Peyer's patch (tissue), 4 donors: ENCODE measurements at regions not wholly inside any gene's neighbourhood (a gene's known extent, or its start where the extent isn't known, plus 50 kb on each side); places are given as distances from the start of the nearest gene placed in this dataset.

Source experiments
- DNase-seq, 3 donors: peaks; one replicate each; pipeline ENCODE4 v3.0.0-alpha.2; 2017 to 2019
- H3K27ac ChIP-seq, 4 donors: fragments of 200-600 bp; sonication (generic); one replicate each; pipeline ENCODE4 v1.5.1; 2016 to 2019
- H3K27me3 ChIP-seq, 2 donors: fragments of 200-600 bp; sonication (generic); one replicate each; pipeline ENCODE4 v1.5.1; 2019
- H3K36me3 ChIP-seq, 3 donors: fragments of 200-600 bp; sonication (generic); one replicate each; pipeline ENCODE4 v1.5.1; 2016 to 2019
- H3K4me1 ChIP-seq, 4 donors: fragments of 200-600 bp; sonication (generic); one replicate each; pipeline ENCODE4 v1.5.1; 2016 to 2019
- H3K4me3 ChIP-seq, 4 donors: fragments of 200-600 bp; sonication (generic); 1 replicate in 3 of 4; 2 replicates in 1 of 4; pipeline ENCODE4 v1.5.1; 2016 to 2019; ENCODE audit warnings: mild to moderate bottlenecking in 1 of 4
- H3K9me3 ChIP-seq, 4 donors: fragments of 200-600 bp; sonication (generic); one replicate each; pipeline ENCODE4 v1.5.1; 2016 to 2019; ENCODE audit warnings: mild to moderate bottlenecking in 1 of 4
- POLR2A ChIP-seq, 2 donors: fragments of 450-650 bp; IDR thresholded peaks; one replicate each; pipeline ENCODE4 v1.5.1; 2017; ENCODE audit warnings: antibody characterized with exemption in 2 of 2, mild to moderate bottlenecking in 2 of 2, moderate library complexity in 2 of 2
- TF ChIP-seq, protein P1 (sequence below), 6 experiments: fragments of 450-650 bp in 4 of 6; fragments of 200-600 bp in 2 of 6; sonication (generic) in 1 of 6; IDR thresholded peaks; one replicate each; pipeline ENCODE4 v1.5.1; 2017 to 2019; ENCODE audit warnings: antibody characterized with exemption in 6 of 6, mild to moderate bottlenecking in 3 of 6, moderate library complexity in 1 of 6

DNA sequence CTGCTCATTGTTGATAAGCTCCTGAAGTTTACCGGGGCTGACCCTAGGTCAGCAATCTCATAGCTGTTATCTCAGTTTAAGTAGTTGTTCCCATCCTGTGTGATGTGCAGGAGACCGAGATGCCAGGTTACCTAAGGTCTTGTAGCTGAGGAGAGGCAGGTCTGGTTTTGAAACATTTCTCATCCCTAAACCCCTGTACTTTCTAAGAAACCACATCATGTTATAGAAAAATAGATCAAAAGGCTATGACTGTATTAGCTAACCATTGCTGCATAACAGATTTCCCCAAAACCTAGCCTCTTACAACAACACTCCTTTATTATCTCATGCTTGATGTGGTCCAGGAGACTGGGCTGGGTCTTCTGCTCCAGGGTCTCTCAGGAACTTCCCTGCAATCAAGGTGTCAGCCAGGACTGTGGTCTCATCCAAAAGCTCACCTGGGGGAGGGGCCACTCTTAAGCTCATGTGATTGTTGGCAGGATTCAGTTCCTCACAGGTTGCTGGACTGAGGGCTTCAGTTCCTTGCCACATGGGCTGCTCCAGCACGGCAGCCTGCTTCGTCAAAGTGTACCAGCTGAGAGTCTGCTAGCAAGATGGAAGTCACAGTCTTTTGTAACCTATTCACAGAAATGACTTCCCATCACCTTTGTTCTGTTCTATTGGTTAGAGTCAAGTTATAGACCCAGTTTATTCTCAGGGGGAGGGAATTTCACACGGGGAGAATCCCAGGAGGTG is 60.9 kb upstream of the CLCN4 start:
- H3K4me3 ChIP-seq: no peak overlapping the region
- H3K27ac ChIP-seq: no peak overlapping the region
- no peaks in the 10 kb centered on the region for H3K9me3 ChIP-seq
- DNase-seq: no peak
- TF ChIP-seq, protein P1, sequence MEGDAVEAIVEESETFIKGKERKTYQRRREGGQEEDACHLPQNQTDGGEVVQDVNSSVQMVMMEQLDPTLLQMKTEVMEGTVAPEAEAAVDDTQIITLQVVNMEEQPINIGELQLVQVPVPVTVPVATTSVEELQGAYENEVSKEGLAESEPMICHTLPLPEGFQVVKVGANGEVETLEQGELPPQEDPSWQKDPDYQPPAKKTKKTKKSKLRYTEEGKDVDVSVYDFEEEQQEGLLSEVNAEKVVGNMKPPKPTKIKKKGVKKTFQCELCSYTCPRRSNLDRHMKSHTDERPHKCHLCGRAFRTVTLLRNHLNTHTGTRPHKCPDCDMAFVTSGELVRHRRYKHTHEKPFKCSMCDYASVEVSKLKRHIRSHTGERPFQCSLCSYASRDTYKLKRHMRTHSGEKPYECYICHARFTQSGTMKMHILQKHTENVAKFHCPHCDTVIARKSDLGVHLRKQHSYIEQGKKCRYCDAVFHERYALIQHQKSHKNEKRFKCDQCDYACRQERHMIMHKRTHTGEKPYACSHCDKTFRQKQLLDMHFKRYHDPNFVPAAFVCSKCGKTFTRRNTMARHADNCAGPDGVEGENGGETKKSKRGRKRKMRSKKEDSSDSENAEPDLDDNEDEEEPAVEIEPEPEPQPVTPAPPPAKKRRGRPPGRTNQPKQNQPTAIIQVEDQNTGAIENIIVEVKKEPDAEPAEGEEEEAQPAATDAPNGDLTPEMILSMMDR (IDR thresholded peaks at IDR 0.05): no peak
- no peak for TF ChIP-seq POLR2A (IDR thresholded peaks at IDR 0.05)
- no peaks in the 10 kb centered on the region for H3K27me3 ChIP-seq
- no peaks in the 10 kb centered on the region for H3K36me3 ChIP-seq
- no peaks in the 10 kb centered on the region for H3K4me1 ChIP-seq

DNA sequence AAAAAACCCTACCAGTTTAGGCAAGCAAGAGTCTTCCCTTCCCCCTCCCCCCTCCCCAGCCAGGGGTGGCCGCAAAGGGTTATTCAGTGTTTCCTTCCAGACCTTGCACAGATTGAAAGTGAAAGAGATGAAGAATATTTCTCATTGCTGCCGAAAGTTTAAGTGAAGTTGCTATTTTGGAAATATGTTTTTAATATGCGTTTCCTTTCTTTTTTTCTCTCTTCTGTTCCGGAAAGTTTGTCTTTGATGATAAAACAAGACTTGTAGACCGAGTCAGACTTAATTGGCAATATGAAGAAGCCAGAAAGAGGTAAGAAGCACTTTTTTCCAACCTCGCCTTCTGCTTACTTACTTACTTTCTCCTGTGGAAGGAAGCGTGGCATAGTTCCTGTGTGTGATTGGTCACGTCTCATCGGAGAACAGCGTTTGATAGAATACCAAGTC is 58.5 kb upstream of the CLCN4 start:
- Histone ChIP-seq H3K4me3 (peak overlapping the region; percentile 16 to 38 (median 20)), H3K27ac (peak overlapping the region; percentile 55 to 79 (median 73)), H3K36me3 (no peaks in the 10 kb centered on the region), H3K4me1 (no peaks in the 10 kb centered on the region), H3K9me3 (no peaks in the 10 kb centered on the region), H3K27me3 (no peaks in the 10 kb centered on the region)
- TF ChIP-seq, protein P1 (IDR thresholded peaks at IDR 0.05): no peak
- no peak for TF ChIP-seq POLR2A (IDR thresholded peaks at IDR 0.05)
- peak in 2 of 3 donors; percentile 66 to 72 for DNase-seq

DNA sequence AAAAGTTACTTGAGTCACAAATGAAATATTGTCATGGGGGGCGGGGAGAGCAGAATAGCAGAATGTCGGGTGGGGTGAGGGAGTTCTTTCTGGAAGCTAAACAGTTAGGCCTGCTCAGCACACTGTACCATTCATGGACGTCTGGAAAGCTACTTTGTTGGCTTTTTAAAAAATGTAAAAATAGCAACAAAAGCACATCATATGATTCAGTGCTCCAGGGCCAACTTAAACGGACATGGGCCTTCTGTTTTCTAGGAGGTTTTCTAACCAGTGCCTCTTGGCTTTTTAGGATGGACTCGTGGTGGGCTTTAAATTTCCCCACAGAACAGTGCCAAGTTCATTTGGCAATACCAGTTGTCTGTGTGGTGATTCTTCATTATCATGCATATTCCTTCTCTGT is 57.4 kb upstream of the CLCN4 start:
- no peaks in the 10 kb centered on the region for H3K27me3 ChIP-seq
- no peak for TF ChIP-seq POLR2A (IDR thresholded peaks at IDR 0.05)
- TF ChIP-seq, protein P1 (IDR thresholded peaks at IDR 0.05): no peak
- H3K36me3 ChIP-seq: no peaks in the 10 kb centered on the region
- H3K27ac ChIP-seq: peak overlapping the region in 3 of 4 donors; percentile 39 to 79 (median 77)
- H3K9me3 ChIP-seq: no peaks in the 10 kb centered on the region
- no peak for DNase-seq
- no peaks in the 10 kb centered on the region for H3K4me1 ChIP-seq
- peak overlapping the region in 2 of 4 donors; percentile 16 to 38 for H3K4me3 ChIP-seq

DNA sequence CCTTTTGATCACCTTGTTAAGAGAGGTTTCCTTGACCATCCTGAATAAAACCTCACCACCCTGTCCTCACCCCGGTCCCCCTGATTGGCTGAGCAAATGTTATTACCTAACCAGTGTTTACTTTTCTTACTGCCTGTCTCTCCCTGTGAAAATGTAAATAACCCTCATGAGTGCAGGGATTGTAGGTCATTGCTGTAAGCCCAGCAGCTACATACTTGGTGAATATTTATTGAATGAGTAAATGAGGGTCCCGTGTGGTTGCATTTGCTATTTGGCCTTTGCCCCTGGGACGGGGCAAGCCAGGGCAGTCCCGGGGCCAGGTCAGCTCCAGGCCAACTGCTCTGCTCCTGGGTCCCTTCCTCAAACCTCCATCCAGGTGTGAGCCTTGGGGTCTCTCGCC is 55.5 kb upstream of the CLCN4 start:
- Histone ChIP-seq H3K9me3 (no peaks in the 10 kb centered on the region), H3K27ac (peak overlapping the region in 2 of 4 donors; percentile 39 to 79)

DNA sequence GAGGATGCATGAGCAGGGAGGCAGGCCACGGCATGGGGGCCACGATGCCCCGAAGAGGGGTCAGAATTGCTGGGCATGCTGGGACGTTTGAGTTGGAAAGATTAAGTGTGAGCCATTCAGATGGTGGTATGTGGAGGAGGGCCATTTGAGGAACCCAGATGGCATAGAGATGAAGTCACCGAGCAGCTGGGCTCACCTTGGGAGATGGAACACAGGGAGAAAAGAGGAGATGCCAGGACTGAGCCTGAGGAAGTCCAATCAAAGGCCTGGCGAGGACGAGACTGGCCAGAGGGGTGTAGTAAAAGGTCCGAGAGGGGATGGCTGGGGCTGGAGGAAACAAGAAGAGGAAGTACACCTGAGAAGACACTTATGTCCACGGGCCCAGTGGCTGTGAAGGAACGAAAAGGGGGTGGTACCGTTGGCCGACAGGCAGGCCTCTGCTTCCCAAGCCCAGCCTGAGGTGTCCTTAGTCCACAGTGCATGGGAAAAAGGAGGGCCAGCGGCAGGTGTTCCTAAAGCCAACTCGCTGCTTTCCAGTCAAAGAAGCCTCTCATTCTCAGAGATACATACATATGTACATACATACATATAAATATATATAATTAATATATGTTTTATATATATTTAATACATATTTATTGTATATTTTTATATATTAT is 54.6 kb upstream of the CLCN4 start:
- H3K4me3 ChIP-seq: no peak overlapping the region
- no peak for TF ChIP-seq POLR2A (IDR thresholded peaks at IDR 0.05)
- TF ChIP-seq, protein P1 (IDR thresholded peaks at IDR 0.05): no peak
- H3K4me1 ChIP-seq: no peaks in the 10 kb centered on the region
- no peaks in the 10 kb centered on the region for H3K27me3 ChIP-seq
- DNase-seq: no peak
- no peaks in the 10 kb centered on the region for H3K9me3 ChIP-seq
- no peaks in the 10 kb centered on the region for H3K36me3 ChIP-seq
- H3K27ac ChIP-seq: peak overlapping the region in 2 of 4 donors; percentile 19 to 79

More for the DNA sequence above, 55.5 kb upstream of the CLCN4 start:
- Histone ChIP-seq H3K36me3 (no peaks in the 10 kb centered on the region), H3K4me1 (no peaks in the 10 kb centered on the region), H3K4me3 (no peak overlapping the region), H3K27me3 (no peaks in the 10 kb centered on the region)
- TF ChIP-seq, protein P1 (IDR thresholded peaks at IDR 0.05): no peak
- TF ChIP-seq POLR2A (IDR thresholded peaks at IDR 0.05): no peak
- DNase-seq: no peak
